ENCODE measurements at regions not wholly inside any gene's neighbourhood (a gene's known extent, or its start where the extent isn't known, plus 50 kb on each side); places are given as distances from the start of the nearest gene placed in this dataset.
"Not testable (repeated sequence)": the region's sequence is repeated elsewhere in the genome, so short reads cannot be mapped to it uniquely, and the experiment has no call there.

GRCh38 chr4:156291317-156291716, 337.7 kb upstream of the CTSO start:
- Mint-ChIP-seq H3K27ac (no peak overlapping the region), H3K36me3 (no peaks in the 10 kb centered on the region), H3K4me3 (no peak overlapping the region), H3K4me1 (no peaks in the 10 kb centered on the region), H3K9me3 (peaks cover 3% of the 10 kb centered on the region)
- ATAC-seq (no peak), DNase-seq (ENCODE audit: low spot score in 2 of 2) (no peak)

- ATAC-seq, result no peak
- Mint-ChIP-seq H3K4me3 (no peak overlapping the region), H3K4me1 (no peaks in the 10 kb centered on the region), H3K27ac (no peak overlapping the region), H3K36me3 (no peaks in the 10 kb centered on the region), H3K9me3 (peaks cover 3% of the 10 kb centered on the region)
- DNase-seq (ENCODE audit: low spot score in 2 of 2), result no peak
Measured at GRCh38 chr4:156290811-156291210, 337.1 kb upstream of the CTSO start.

GRCh38 chr4:156290026-156290425, 336.4 kb upstream of the CTSO start:
- H3K4me3 Mint-ChIP-seq; H3K4me1 Mint-ChIP-seq; H3K36me3 Mint-ChIP-seq; H3K9me3 Mint-ChIP-seq; ATAC-seq; DNase-seq (ENCODE audit: low spot score in 2 of 2); H3K27ac Mint-ChIP-seq: not testable (repeated sequence)

- no peaks in the 10 kb centered on the region for H3K36me3 Mint-ChIP-seq
- no peaks in the 10 kb centered on the region for H3K4me1 Mint-ChIP-seq
- H3K4me3 Mint-ChIP-seq, result no peak overlapping the region
- ATAC-seq (no peak), DNase-seq (ENCODE audit: low spot score in 2 of 2) (no peak)
- H3K27ac Mint-ChIP-seq, result no peak overlapping the region
- H3K9me3 Mint-ChIP-seq, result peaks cover 14% of the 10 kb centered on the region
Measured at GRCh38 chr4:156280686-156281085, 327.0 kb upstream of the CTSO start.

DNA sequence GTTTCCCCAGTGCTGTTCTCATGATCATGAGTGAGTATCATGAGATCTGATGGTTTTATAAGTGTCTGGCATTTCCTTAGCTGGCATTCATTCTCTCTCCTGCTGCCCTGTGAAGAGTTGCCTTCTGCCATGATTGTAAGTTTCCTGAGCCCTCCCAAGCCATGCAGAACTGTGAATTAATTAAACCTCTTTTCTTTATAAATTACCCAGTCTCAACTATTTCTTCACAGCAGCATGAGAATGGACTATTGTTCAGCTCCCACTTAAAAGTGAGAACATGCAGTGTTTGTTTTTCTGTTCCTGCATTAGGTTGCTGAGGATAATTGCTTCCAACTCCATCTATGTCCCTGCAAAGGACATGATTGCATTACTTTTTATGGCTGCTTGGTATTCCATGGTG, 311.7 kb upstream of the CTSO start:
- no peak for DNase-seq (ENCODE audit: low spot score in 2 of 2)
- Mint-ChIP-seq H3K4me3 (no peak overlapping the region), H3K9me3 (peaks cover 7% of the 10 kb centered on the region), H3K36me3 (no peaks in the 10 kb centered on the region), H3K27ac (no peak overlapping the region), H3K4me1 (no peaks in the 10 kb centered on the region)
- ATAC-seq, result no peak

GRCh38 chr4:156261230-156261629, 307.6 kb upstream of the CTSO start:
- Mint-ChIP-seq H3K27ac (no peak overlapping the region), H3K4me1 (no peaks in the 10 kb centered on the region), H3K4me3 (no peak overlapping the region), H3K9me3 (peaks cover 9% of the 10 kb centered on the region), H3K36me3 (no peaks in the 10 kb centered on the region)
- no peak for ATAC-seq
- no peak for DNase-seq (ENCODE audit: low spot score in 2 of 2)

GRCh38 chr4:156255230-156256007, 301.8 kb upstream of the CTSO start:
- no peak overlapping the region for H3K27ac Mint-ChIP-seq
- H3K36me3 Mint-ChIP-seq, result no peaks in the 10 kb centered on the region
- no peak for DNase-seq (ENCODE audit: low spot score in 2 of 2)
- no peaks in the 10 kb centered on the region for H3K4me1 Mint-ChIP-seq
- ATAC-seq, result no peak
- peaks cover 12% of the 10 kb centered on the region for H3K9me3 Mint-ChIP-seq
- H3K4me3 Mint-ChIP-seq, result no peak overlapping the region

DNA sequence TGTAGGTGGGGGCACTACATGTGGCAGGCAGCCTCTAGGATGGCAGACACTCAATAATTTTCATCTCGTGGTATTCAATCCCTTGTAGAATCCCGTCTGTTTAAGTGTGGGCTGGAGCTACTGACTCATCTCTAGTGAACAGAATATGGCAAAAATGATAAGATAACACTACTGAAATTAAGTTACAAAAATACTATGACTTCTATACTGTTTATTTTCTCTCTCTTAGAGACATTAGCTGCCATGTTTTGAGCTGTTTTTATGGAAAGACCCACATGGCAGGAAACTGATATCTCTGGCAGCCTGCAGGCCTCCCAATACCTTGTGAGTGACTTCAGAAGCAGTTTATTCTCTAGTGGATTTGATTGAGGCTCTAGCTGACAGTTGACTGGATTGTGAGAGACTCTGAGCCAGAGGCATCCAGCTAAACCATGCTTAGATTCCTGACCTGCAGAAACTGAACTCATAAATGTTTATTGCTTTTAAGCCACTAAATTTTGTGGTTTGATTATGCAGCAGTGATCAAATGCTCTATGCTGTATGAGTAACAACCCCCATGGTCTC, 298.8 kb upstream of the CTSO start:
- Mint-ChIP-seq H3K4me1 (no peaks in the 10 kb centered on the region), H3K27ac (no peak overlapping the region), H3K9me3 (peaks cover 14% of the 10 kb centered on the region), H3K4me3 (no peak overlapping the region), H3K36me3 (no peaks in the 10 kb centered on the region)
- DNase-seq (ENCODE audit: low spot score in 2 of 2), result no peak
- ATAC-seq, result no peak

DNA sequence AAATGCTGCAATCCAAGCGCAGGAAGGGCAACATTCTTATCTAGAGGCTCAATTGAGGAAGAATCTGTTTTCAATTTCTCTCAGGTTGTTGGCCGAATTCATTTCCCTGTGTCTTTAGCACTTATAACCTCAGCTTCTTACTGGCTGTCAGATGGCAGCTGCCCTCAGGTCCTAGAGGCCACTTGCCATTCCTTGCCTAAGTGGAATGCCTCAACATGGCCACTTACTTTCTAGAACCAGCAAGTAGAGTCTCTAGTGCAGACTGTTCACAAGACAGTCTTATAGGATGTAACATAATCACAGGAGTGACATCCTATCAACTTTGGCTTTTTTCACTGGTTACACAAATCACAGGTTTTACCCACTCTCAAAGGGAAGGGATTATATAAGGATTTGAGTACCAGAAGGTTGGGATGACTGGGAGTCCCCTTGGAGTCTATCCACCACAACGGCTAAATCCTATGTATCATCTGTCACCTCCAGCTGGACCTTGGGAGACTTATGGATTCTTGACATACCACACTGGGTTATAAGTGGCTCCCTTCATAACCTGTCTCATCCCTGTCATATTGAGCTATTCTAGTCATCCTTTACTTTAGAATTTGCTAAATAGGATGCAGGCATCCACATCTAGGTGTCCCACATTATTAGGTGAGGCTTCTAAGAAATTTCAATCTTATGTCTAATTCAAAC, 297.9 kb upstream of the CTSO start:
- H3K36me3 Mint-ChIP-seq, result no peaks in the 10 kb centered on the region
- no peak for ATAC-seq
- H3K9me3 Mint-ChIP-seq, result peaks cover 13% of the 10 kb centered on the region
- DNase-seq (ENCODE audit: low spot score in 2 of 2), result no peak
- H3K4me3 Mint-ChIP-seq, result no peak overlapping the region
- no peak overlapping the region for H3K27ac Mint-ChIP-seq
- no peaks in the 10 kb centered on the region for H3K4me1 Mint-ChIP-seq

DNA sequence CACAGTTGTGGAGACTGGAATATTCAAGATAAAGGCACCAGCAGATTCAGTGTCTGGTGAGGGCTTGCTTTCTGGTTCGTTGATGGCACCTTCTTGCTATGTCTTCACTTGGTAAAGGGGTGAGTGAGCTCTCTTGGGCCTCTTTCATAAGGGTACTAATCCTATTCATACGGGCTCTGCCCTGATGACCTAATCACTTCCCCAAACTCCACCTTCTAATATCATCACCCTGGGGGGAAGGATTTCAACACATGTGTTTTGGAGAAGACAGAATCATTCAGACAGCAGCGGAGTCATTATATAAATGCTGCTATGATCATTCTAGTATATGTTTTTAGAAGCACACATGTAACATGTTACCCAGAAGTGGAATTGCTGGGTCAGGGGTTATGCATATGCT, 295.3 kb upstream of the CTSO start:
- DNase-seq (ENCODE audit: low spot score in 2 of 2) (no peak), ATAC-seq (no peak)
- no peaks in the 10 kb centered on the region for H3K4me1 Mint-ChIP-seq
- peaks cover 8% of the 10 kb centered on the region for H3K9me3 Mint-ChIP-seq
- no peak overlapping the region for H3K27ac Mint-ChIP-seq
- H3K36me3 Mint-ChIP-seq, result no peaks in the 10 kb centered on the region
- no peak overlapping the region for H3K4me3 Mint-ChIP-seq

DNA sequence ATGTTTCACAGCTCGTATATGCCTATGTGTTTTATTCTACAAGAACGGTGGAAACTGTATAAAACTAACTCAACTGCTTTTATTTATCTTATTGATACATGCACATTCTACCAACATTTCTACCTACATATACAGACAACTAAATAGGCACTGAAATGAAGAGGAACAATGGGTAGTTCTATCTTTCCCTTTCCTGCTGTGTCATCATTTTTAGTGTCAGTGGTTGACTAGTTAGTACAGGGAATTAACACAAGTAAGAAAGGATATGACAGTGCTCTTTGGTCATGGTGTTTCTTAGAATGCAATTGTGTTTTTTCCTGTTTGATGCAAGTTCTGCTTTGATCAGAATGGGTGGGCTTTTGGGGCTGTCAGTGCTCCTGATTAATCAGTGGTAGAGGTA, 293.8 kb upstream of the CTSO start:
- no peaks in the 10 kb centered on the region for H3K4me1 Mint-ChIP-seq

DNA sequence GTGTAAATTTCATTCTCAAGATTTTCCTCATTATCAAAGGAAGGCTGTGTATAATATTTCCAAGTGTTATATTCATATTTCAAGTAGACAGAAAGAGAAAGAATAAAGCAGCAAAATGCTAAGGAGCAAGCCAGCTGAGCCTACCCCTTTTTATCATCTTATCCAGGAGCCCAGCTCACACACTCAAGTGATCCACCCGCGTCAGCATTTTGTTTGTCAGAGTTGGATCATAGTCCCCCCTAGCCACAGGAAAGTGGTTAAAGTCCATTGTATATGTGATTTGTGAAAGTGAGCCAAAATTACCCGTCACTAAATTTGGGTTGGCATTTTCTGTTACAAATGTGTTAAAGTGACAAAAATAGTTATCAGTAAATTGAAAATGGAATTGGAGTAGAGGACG, 289.3 kb upstream of the CTSO start:
- ATAC-seq, result no peak
- no peaks in the 10 kb centered on the region for H3K4me1 Mint-ChIP-seq
- no peaks in the 10 kb centered on the region for H3K36me3 Mint-ChIP-seq
- H3K9me3 Mint-ChIP-seq, result peaks cover 9% of the 10 kb centered on the region
- no peak for DNase-seq (ENCODE audit: low spot score in 2 of 2)
- H3K4me3 Mint-ChIP-seq, result no peak overlapping the region
- H3K27ac Mint-ChIP-seq, result no peak overlapping the region

More for the DNA sequence above, 293.8 kb upstream of the CTSO start:
- Mint-ChIP-seq H3K9me3 (peaks cover 8% of the 10 kb centered on the region), H3K27ac (no peak overlapping the region), H3K4me3 (no peak overlapping the region), H3K36me3 (no peaks in the 10 kb centered on the region)
- ATAC-seq (no peak), DNase-seq (ENCODE audit: low spot score in 2 of 2) (no peak)

DNA sequence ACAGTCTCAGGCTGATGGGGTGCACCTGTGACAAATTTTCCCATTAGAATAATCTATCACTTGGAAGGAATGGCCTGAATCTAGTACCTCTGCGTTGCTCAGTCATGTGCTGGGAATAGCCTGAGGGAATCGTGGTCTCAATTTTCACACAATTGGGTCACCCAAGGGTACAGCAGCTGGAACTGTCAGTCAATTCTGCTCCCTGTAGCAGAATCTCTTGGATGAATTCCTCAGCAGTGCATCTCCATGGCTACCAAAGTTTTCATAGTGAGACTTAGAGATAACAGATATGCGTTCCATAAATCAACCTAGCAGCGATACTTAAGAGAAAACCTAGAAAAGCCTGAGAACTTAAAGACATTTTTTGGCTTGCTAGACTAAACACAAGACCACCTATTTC, 288.7 kb upstream of the CTSO start:
- no peak for ATAC-seq
- DNase-seq (ENCODE audit: low spot score in 2 of 2), result no peak
- peaks cover 11% of the 10 kb centered on the region for H3K9me3 Mint-ChIP-seq
- no peaks in the 10 kb centered on the region for H3K4me1 Mint-ChIP-seq
- no peaks in the 10 kb centered on the region for H3K36me3 Mint-ChIP-seq
- no peak overlapping the region for H3K27ac Mint-ChIP-seq
- no peak overlapping the region for H3K4me3 Mint-ChIP-seq

DNA sequence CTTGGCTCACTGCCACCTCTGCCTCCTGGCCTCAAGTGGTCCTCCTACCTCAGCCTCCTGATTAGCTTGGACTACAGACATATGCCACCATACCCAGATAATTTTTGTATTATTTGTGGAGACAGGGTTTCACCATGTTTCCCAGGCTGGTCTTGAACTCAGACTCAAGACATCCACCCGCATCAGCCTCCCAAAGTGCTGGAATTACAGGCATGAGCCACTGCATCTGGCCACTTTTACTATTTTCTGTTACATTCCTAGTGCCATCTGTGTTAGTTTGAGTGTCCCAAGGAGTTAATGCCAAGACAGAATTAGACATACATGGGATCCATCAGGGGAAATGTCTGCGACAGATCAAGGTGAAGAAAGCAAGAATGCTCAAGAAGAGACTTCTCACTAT, 288.2 kb upstream of the CTSO start:
- Mint-ChIP-seq H3K36me3 (no peaks in the 10 kb centered on the region), H3K27ac (no peak overlapping the region), H3K4me1 (no peaks in the 10 kb centered on the region), H3K9me3 (peaks cover 14% of the 10 kb centered on the region), H3K4me3 (no peak overlapping the region)
- ATAC-seq, result no peak
- DNase-seq (ENCODE audit: low spot score in 2 of 2), result no peak

- Mint-ChIP-seq H3K27ac (no peak overlapping the region), H3K4me3 (no peak overlapping the region), H3K9me3 (peaks cover 21% of the 10 kb centered on the region), H3K4me1 (no peaks in the 10 kb centered on the region), H3K36me3 (no peaks in the 10 kb centered on the region)
- DNase-seq (ENCODE audit: low spot score in 2 of 2) (no peak), ATAC-seq (no peak)
Measured at GRCh38 chr4:156238171-156238570, 284.5 kb upstream of the CTSO start.

DNA sequence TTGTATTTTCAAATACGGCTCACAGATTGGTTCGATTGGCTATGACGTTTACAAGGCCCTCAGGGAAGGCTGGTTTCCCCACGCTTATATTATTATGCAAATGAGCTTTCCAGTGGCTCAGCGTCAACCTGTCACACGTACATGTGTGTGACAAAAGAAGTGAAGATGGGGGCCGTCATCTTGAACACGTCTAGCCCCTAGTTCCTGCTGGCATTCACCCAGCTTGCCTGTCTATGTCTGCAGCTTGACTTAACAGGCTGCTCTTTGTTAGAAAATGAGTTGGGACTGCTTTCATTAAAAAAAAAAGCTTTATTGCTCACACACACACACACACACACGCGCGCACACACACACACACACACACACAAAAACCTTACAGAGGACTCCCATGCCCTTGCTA, 283.6 kb upstream of the CTSO start:
- H3K36me3 Mint-ChIP-seq, result no peaks in the 10 kb centered on the region
- DNase-seq (ENCODE audit: low spot score in 2 of 2), result no peak

More for the DNA sequence above, 283.6 kb upstream of the CTSO start:
- Mint-ChIP-seq H3K4me3 (no peak overlapping the region), H3K27ac (no peak overlapping the region), H3K4me1 (no peaks in the 10 kb centered on the region), H3K9me3 (peaks cover 21% of the 10 kb centered on the region)
- no peak for ATAC-seq
